Gastrocnemius medialis (tissue), 4 donors: ENCODE measurements at regions not wholly inside any gene's neighbourhood (a gene's known extent, or its start where the extent isn't known, plus 50 kb on each side); places are given as distances from the start of the nearest gene placed in this dataset.

Source experiments
- ATAC-seq, 2 donors: fragments of 150-250 bp; one replicate each; pipeline ENCODE4 v1.9.1; 2016
- DNase-seq, 2 donors: peaks; one replicate each; pipeline ENCODE4 v3.0.0-alpha.2; 2019
- H3K27ac ChIP-seq, 4 donors: fragments of 200-600 bp; sonication (generic); 1 replicate in 1 of 4; 2 replicates in 3 of 4; pipeline ENCODE4 v1.5.1; 2016 to 2018; ENCODE audit warnings: mild to moderate bottlenecking in 2 of 4, moderate library complexity in 1 of 4
- H3K27me3 ChIP-seq, 3 donors: fragments of 200-600 bp; sonication (generic) in 2 of 3; 1 replicate in 1 of 3; 2 replicates in 2 of 3; pipeline versions ENCODE4 v1.5.1 to v1.6.0; 2016 to 2019; ENCODE audit warnings: mild to moderate bottlenecking in 1 of 3, moderate library complexity in 1 of 3
- H3K36me3 ChIP-seq, 2 donors: fragments of 200-600 bp; sonication (generic) in 1 of 2; one replicate each; pipeline ENCODE4 v1.5.1; 2017 to 2018
- H3K4me1 ChIP-seq, 2 donors: fragments of 200-600 bp; sonication (generic) in 1 of 2; one replicate each; pipeline ENCODE4 v1.5.1; 2016 to 2017; ENCODE audit warnings: mild to moderate bottlenecking in 2 of 2
- H3K4me3 ChIP-seq, 4 donors: fragments of 200-600 bp; sonication (generic) in 3 of 4; 1 replicate in 1 of 4; 2 replicates in 3 of 4; pipeline ENCODE4 v1.5.1; 2016 to 2019; ENCODE audit warnings: mild to moderate bottlenecking in 2 of 4
- H3K9me3 ChIP-seq, 3 donors: fragments of 200-600 bp; sonication (generic) in 2 of 3; 1 replicate in 1 of 3; 2 replicates in 2 of 3; pipeline ENCODE4 v1.5.1; 2016 to 2019
- POLR2A ChIP-seq, 2 donors: fragments of 450-650 bp; IDR thresholded peaks; one replicate each; pipeline ENCODE4 v1.6.1; 2017; ENCODE audit warnings: antibody characterized with exemption in 2 of 2, mild to moderate bottlenecking in 2 of 2, moderate library complexity in 2 of 2
- in situ Hi-C, 4 donors: fragments of 200-750 bp; cut with MboI; loops; one replicate each; pipeline versions ENCODE4 v1.15.0 to v1.8.0; 2017; ENCODE audit warnings: low sequenced_read_pairs in 4 of 4
- intact Hi-C: fragments of 100-400 bp; cut with DNase I; formaldehyde crosslinking; loops from one replicate; pipeline ENCODE4 v1.15.1; 2023; ENCODE audit warnings: low total_unique reads
- TF ChIP-seq, protein P1 (sequence below), 5 experiments: fragments of 450-650 bp in 3 of 5; fragments of 200-600 bp in 2 of 5; sonication (generic) in 2 of 5; IDR thresholded peaks in 4 of 5; conservative IDR thresholded peaks in 1 of 5; 1 replicate in 4 of 5; 2 replicates in 1 of 5; pipeline ENCODE4 v1.5.1; 2016 to 2019; ENCODE audit warnings: antibody characterized with exemption in 5 of 5, mild to moderate bottlenecking in 3 of 5, moderate library complexity in 3 of 5

DNA sequence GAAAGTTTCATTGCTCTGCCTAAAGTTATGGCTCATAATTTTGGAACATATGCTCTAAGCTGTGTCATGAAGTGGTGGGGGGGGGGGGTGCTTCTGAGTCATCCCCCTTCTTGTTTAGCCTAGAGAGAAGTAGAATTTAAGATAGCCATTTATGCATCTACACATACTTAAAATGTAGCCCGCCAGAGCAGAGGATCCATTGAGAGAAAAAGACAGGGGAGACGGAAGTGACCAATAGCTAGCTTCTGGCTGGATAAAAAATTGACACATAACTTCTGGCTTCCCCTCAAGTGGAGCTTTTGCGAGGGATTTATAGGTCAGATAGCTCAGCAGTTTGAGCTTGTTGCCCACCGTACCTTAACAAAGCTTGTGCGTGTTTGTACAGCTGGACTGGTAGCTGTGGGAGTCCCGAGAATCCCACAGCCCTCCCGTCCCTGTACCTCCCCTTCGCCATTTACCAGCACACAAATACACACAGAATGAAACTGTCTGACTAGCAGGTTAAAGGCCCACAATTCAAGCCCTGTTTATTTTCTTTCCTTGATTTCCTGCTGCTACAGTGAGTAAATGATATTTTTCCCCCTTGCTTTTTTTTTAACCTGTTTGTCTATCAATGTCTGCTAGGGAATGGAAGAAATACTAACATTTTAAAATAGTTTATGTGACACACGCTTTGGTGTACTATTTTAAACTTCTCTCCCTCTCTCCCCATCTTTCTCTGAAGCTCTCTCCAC, 232.6 kb upstream of the FERD3L start:
- H3K36me3 ChIP-seq: no peaks in the 10 kb centered on the region
- no peak overlapping the region for H3K27ac ChIP-seq
- no peak for TF ChIP-seq POLR2A (IDR thresholded peaks at IDR 0.05)
- TF ChIP-seq, protein P1, sequence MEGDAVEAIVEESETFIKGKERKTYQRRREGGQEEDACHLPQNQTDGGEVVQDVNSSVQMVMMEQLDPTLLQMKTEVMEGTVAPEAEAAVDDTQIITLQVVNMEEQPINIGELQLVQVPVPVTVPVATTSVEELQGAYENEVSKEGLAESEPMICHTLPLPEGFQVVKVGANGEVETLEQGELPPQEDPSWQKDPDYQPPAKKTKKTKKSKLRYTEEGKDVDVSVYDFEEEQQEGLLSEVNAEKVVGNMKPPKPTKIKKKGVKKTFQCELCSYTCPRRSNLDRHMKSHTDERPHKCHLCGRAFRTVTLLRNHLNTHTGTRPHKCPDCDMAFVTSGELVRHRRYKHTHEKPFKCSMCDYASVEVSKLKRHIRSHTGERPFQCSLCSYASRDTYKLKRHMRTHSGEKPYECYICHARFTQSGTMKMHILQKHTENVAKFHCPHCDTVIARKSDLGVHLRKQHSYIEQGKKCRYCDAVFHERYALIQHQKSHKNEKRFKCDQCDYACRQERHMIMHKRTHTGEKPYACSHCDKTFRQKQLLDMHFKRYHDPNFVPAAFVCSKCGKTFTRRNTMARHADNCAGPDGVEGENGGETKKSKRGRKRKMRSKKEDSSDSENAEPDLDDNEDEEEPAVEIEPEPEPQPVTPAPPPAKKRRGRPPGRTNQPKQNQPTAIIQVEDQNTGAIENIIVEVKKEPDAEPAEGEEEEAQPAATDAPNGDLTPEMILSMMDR (IDR thresholded peaks at IDR 0.05 in 4 of 5, conservative IDR thresholded peaks at IDR 0.05 in 1 of 5): no peak
- H3K4me1 ChIP-seq: no peaks in the 10 kb centered on the region
- in situ Hi-C loops (no loop called here), intact Hi-C loops (no loop called here)
- H3K27me3 ChIP-seq: no peaks in the 10 kb centered on the region
- DNase-seq (no peak), ATAC-seq (no peak)
- H3K4me3 ChIP-seq: no peak overlapping the region
- no peaks in the 10 kb centered on the region for H3K9me3 ChIP-seq

DNA sequence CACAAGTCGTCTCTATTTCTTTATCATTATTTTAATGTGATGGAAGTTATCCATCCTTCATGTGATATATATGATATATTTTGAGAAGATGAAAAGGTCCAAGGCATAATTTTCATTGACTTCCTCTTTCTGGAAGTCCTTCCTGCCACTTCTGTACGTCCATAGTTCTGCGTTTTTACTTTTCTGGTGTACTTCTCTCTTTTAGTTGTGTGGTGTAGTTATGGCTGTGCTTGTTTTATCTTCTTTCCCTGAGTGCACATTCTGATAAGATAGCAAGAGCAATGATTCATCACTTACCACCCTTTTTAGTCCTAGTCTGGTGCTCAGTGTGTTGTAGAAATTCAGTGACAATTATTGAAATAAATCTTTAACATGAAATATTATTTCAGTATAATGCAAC, 231.3 kb upstream of the FERD3L start:
- TF ChIP-seq, protein P1 (IDR thresholded peaks at IDR 0.05 in 4 of 5, conservative IDR thresholded peaks at IDR 0.05 in 1 of 5): no peak
- no peak for TF ChIP-seq POLR2A (IDR thresholded peaks at IDR 0.05)
- ATAC-seq: no peak
- no peak for DNase-seq
- H3K9me3 ChIP-seq: no peaks in the 10 kb centered on the region
- intact Hi-C loops: no loop called here
- H3K4me1 ChIP-seq: no peaks in the 10 kb centered on the region
- in situ Hi-C loops: no loop called here
- H3K27me3 ChIP-seq: no peaks in the 10 kb centered on the region
- H3K36me3 ChIP-seq: no peaks in the 10 kb centered on the region
- no peak overlapping the region for H3K27ac ChIP-seq
- no peak overlapping the region for H3K4me3 ChIP-seq

DNA sequence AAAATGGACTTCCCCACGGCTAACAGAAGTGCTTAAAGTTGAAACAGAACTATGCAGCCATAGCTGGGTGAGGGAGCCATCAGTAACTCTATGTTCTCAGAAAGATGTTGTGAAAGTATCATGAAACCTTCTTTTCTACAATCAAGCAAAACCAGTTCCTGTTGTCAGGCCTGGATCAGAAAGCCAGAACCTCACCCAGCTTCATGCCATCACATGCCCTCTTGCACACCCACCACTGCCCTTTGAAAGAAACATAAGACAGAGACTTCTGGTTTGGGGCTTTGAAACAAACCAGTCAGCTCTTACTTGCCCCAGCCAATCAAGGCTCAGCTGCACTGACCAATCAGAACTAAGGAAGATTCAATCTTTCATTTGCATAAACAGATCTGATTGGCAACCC, 230.8 kb upstream of the FERD3L start:
- ATAC-seq (no peak), DNase-seq (no peak)
- Histone ChIP-seq H3K27me3 (no peaks in the 10 kb centered on the region), H3K36me3 (no peaks in the 10 kb centered on the region), H3K9me3 (no peaks in the 10 kb centered on the region), H3K27ac (no peak overlapping the region), H3K4me1 (no peaks in the 10 kb centered on the region), H3K4me3 (no peak overlapping the region)
- TF ChIP-seq, protein P1 (IDR thresholded peaks at IDR 0.05 in 4 of 5, conservative IDR thresholded peaks at IDR 0.05 in 1 of 5): no peak
- TF ChIP-seq POLR2A (IDR thresholded peaks at IDR 0.05): no peak
- in situ Hi-C loops (no loop called here), intact Hi-C loops (no loop called here)

DNA sequence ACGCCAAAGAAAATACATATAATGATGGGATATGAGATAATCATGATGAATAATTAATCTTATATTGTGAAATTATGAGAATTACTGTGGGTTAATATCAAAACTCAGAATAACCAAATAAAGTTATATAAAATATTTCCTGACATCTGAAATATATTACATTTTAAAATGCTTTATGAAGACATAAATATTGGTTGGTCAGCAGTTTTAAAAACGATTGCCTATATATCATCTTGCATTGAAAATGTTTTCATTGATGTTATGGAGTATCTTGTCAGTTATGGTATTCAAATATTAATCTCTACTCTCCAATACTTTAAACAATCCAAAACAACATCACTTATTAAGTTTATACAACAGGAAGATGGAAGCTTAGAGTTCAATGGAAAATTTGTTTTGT, 228.1 kb upstream of the FERD3L start:
- Histone ChIP-seq H3K4me3 (no peak overlapping the region), H3K27me3 (peaks cover 0 to 1% (median 0%) of the 10 kb centered on the region in 3 donors), H3K36me3 (no peaks in the 10 kb centered on the region), H3K9me3 (no peaks in the 10 kb centered on the region), H3K4me1 (no peaks in the 10 kb centered on the region), H3K27ac (no peak overlapping the region)
- intact Hi-C loops: no loop called here
- in situ Hi-C loops: no loop called here
- no peak for DNase-seq
- ATAC-seq: no peak
- TF ChIP-seq, protein P1 (IDR thresholded peaks at IDR 0.05 in 4 of 5, conservative IDR thresholded peaks at IDR 0.05 in 1 of 5): no peak
- TF ChIP-seq POLR2A (IDR thresholded peaks at IDR 0.05): no peak

DNA sequence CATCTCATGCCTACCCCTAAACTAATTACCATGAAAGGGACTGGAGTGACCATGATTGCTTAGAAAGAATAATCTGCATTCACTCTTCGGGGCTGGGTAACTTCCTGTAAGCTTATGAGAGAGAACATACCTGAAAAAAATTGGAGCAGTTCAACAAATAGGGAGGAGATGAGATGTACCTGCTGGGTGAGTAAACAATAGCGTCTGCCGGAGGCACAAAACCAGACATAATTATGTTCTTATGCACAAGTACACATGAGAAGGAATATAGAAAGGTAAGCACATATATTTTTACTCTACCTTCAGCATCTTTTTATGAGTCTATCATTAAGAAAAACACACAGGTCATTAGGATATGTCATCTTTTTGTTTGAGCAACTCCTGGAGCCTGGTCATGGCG, 224.6 kb upstream of the FERD3L start:
- Histone ChIP-seq H3K4me3 (no peak overlapping the region), H3K36me3 (no peaks in the 10 kb centered on the region), H3K27me3 (peaks cover 0 to 3% (median 0%) of the 10 kb centered on the region in 3 donors), H3K4me1 (no peaks in the 10 kb centered on the region), H3K9me3 (no peaks in the 10 kb centered on the region), H3K27ac (no peak overlapping the region)
- in situ Hi-C loops: no loop called here
- intact Hi-C loops: no loop called here
- no peak for ATAC-seq
- TF ChIP-seq, protein P1 (IDR thresholded peaks at IDR 0.05 in 4 of 5, conservative IDR thresholded peaks at IDR 0.05 in 1 of 5): no peak
- TF ChIP-seq POLR2A (IDR thresholded peaks at IDR 0.05): no peak
- no peak for DNase-seq
